Right atrium auricular region (tissue), 2 donors: ENCODE measurements at regions not wholly inside any gene's neighbourhood (a gene's known extent, or its start where the extent isn't known, plus 50 kb on each side); places are given as distances from the start of the nearest gene placed in this dataset.
"Not testable (repeated sequence)": the region's sequence is repeated elsewhere in the genome, so short reads cannot be mapped to it uniquely, and the experiment has no call there.

Experiments
- DNase-seq: peaks from one replicate; pipeline ENCODE4 v3.0.0-alpha.2; 2019; ENCODE audit warnings: low spot score
- H3K27ac ChIP-seq, 2 donors: fragments of 200-600 bp; sonication (generic); 1 replicate in 1 of 2; 2 replicates in 1 of 2; pipeline ENCODE4 v1.5.1; 2016 to 2019
- H3K27me3 ChIP-seq, 2 donors: fragments of 200-600 bp; sonication (generic); one replicate each; pipeline versions ENCODE4 v1.5.1 to v1.6.0; 2017 to 2019
- H3K36me3 ChIP-seq: fragments of 200-600 bp; sonication (generic); one replicate; pipeline ENCODE4 v1.5.1; 2016
- H3K4me1 ChIP-seq, 2 donors: fragments of 200-600 bp; sonication (generic); one replicate each; pipeline versions ENCODE4 v1.5.1 to v1.6.0; 2017 to 2019
- H3K4me3 ChIP-seq, 2 donors: fragments of 200-600 bp; sonication (generic); 1 replicate in 1 of 2; 2 replicates in 1 of 2; pipeline ENCODE4 v1.5.1; 2017 to 2019; ENCODE audit warnings: mild to moderate bottlenecking in 1 of 2, moderate library complexity in 1 of 2
- H3K9me3 ChIP-seq, 2 donors: fragments of 200-600 bp; sonication (generic); one replicate each; pipeline ENCODE4 v1.5.1; 2019
- CTCF ChIP-seq, 2 donors: fragments of 200-600 bp; sonication (generic); IDR thresholded peaks; one replicate each; pipeline ENCODE4 v1.5.1; 2019; ENCODE audit warnings: antibody characterized with exemption in 2 of 2

GRCh38 chr7:53609185-53609584 lies 573.8 kb downstream of the POM121L12 start:
- DNase-seq: no peak
- H3K27me3 ChIP-seq: no peaks in the 10 kb centered on the region
- H3K4me1 ChIP-seq: no peaks in the 10 kb centered on the region
- no peaks in the 10 kb centered on the region for H3K36me3 ChIP-seq
- no peak overlapping the region for H3K4me3 ChIP-seq
- TF ChIP-seq CTCF (IDR thresholded peaks at IDR 0.05): no peak
- H3K9me3 ChIP-seq: no peaks in the 10 kb centered on the region
- no peak overlapping the region for H3K27ac ChIP-seq

- H3K9me3 ChIP-seq: no peaks in the 10 kb centered on the region
- TF ChIP-seq CTCF (IDR thresholded peaks at IDR 0.05): no peak
- H3K4me3 ChIP-seq: no peak overlapping the region
- no peak overlapping the region for H3K27ac ChIP-seq
- H3K4me1 ChIP-seq: no peaks in the 10 kb centered on the region
- no peak for DNase-seq
- H3K27me3 ChIP-seq: no peaks in the 10 kb centered on the region
- no peaks in the 10 kb centered on the region for H3K36me3 ChIP-seq
These were observed 575.6 kb downstream of the POM121L12 start for GRCh38 chr7:53611043-53611442.

- Histone ChIP-seq H3K4me1 (no peaks in the 10 kb centered on the region), H3K27me3 (no peaks in the 10 kb centered on the region)
These were observed 588.9 kb downstream of the POM121L12 start for GRCh38 chr7:53624356-53624755.

GRCh38 chr7:53628775-53629174 lies 593.3 kb downstream of the POM121L12 start:
- Histone ChIP-seq H3K9me3 (no peaks in the 10 kb centered on the region), H3K4me3 (no peak overlapping the region), H3K36me3 (no peaks in the 10 kb centered on the region), H3K27ac (no peak overlapping the region), H3K4me1 (no peaks in the 10 kb centered on the region), H3K27me3 (no peaks in the 10 kb centered on the region)
- no peak for TF ChIP-seq CTCF (IDR thresholded peaks at IDR 0.05)
- no peak for DNase-seq

More at GRCh38 chr7:53624356-53624755, 588.9 kb downstream of the POM121L12 start:
- Histone ChIP-seq H3K4me3 (no peak overlapping the region), H3K36me3 (no peaks in the 10 kb centered on the region), H3K27ac (no peak overlapping the region), H3K9me3 (no peaks in the 10 kb centered on the region)
- no peak for TF ChIP-seq CTCF (IDR thresholded peaks at IDR 0.05)
- DNase-seq: no peak

- H3K4me3 ChIP-seq, H3K27me3 ChIP-seq, H3K36me3 ChIP-seq, DNase-seq, H3K4me1 ChIP-seq, H3K9me3 ChIP-seq, H3K27ac ChIP-seq: not testable (repeated sequence)
These were observed 599.8 kb downstream of the POM121L12 start for GRCh38 chr7:53635251-53635650.

GRCh38 chr7:53638517-53638916 lies 603.1 kb downstream of the POM121L12 start:
- Histone ChIP-seq H3K36me3 (no peaks in the 10 kb centered on the region), H3K4me3 (no peak overlapping the region), H3K27me3 (no peaks in the 10 kb centered on the region), H3K4me1 (no peaks in the 10 kb centered on the region), H3K27ac (no peak overlapping the region), H3K9me3 (peaks cover 0 to 7% of the 10 kb centered on the region in 2 donors)
- no peak for DNase-seq
- TF ChIP-seq CTCF (IDR thresholded peaks at IDR 0.05): no peak
